ENCODE measurements at regions not wholly inside any gene's neighbourhood (a gene's known extent, or its start where the extent isn't known, plus 50 kb on each side); places are given as distances from the start of the nearest gene placed in this dataset.

DNA sequence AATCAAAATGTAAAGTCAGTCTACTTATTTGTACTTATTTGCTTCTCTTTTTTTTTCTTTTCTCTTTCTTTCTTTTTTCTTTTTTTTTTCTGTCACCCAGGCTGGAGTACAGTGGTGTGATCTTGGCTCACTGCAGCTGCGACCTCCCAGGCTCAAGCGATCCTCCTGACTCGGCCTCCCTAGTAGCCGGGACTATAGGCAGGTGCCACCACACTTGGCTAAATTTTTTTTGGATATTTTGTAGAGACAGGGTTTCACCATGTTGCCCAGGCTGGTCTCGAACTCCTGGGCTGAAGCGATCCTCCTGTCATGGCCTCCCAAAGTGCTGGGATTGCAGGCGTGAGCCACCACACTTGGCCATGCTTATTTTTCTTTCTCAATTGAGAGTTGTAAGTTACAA is 98.8 kb upstream of the ZBTB40 start:
- no peak overlapping the region for H2AK5ac ChIP-seq (ENCODE audit: low read depth, low read length)
- H3K23ac ChIP-seq (ENCODE audit: low read depth, low read length, poor library complexity), result no peak overlapping the region
- H4K8ac ChIP-seq (ENCODE audit: low read depth, low read length), result no peak overlapping the region
- no peak overlapping the region for H3K9ac ChIP-seq (ENCODE audit: low read depth, low read length, poor library complexity)
- H3K79me1 ChIP-seq (ENCODE audit: low read depth, low read length), result no peaks in the 10 kb centered on the region
- H2BK120ac ChIP-seq (ENCODE audit: low read depth, low read length), result no peak overlapping the region
- no peak overlapping the region for H3K4me2 ChIP-seq (ENCODE audit: insufficient read depth, low read length, poor library complexity, severe bottlenecking)
- no peak overlapping the region for H2BK15ac ChIP-seq (ENCODE audit: low read length)
- no peak overlapping the region for H3K4ac ChIP-seq (ENCODE audit: low read length)
- no peak overlapping the region for H2AFZ ChIP-seq (ENCODE audit: low read length)
- H3K27ac ChIP-seq (replicated peaks; ENCODE audit: low read length), result no peak overlapping the region
- peaks cover 0 to 33% (median 16%) of the 10 kb centered on the region in 3 experiments for H3K27me3 ChIP-seq (ENCODE audit: control insufficient read depth in 3 of 3, insufficient read depth in 3 of 3, low read depth in 1 of 3, low read length in 3 of 3)
- no peak overlapping the region for H3K14ac ChIP-seq (ENCODE audit: low read length)
- no peak overlapping the region for H3K4me3 ChIP-seq (ENCODE audit: low read length in 2 of 2)
- H3K18ac ChIP-seq (ENCODE audit: low read length), result no peak overlapping the region
- DNase-seq (ENCODE audit: low spot score), result no peak
- peaks cover 11 to 12% of the 10 kb centered on the region in 2 donors for H3K4me1 ChIP-seq (ENCODE audit: control insufficient read depth in 2 of 2, insufficient read depth in 1 of 2, low read depth in 1 of 2, low read length in 2 of 2)
- no CpG with 5 or more reads among the region's 7 CpGs for WGBS, 2 donors (ENCODE audit: extremely low coverage in 2 of 2, insufficient read length in 2 of 2, insufficient replicate concordance in 1 of 2)
- H3K36me3 ChIP-seq (replicated peaks in 1 of 2; ENCODE audit: control insufficient read depth in 2 of 2, insufficient read depth in 2 of 2, low read length in 2 of 2), result no peaks in the 10 kb centered on the region
- H3K9me3 ChIP-seq (replicated peaks in 1 of 2; ENCODE audit: control insufficient read depth in 2 of 2, insufficient read depth in 1 of 2, low read depth in 1 of 2, low read length in 2 of 2), result peaks cover 0 to 1% of the 10 kb centered on the region in 2 donors
- H4K91ac ChIP-seq (ENCODE audit: low read depth, low read length, poor library complexity), result no peak overlapping the region
- H2BK12ac ChIP-seq (ENCODE audit: low read length), result no peak overlapping the region
- H2BK5ac ChIP-seq (ENCODE audit: low read length), result no peak overlapping the region

GRCh38 chr1:22359427-22359826 is 92.2 kb upstream of the ZBTB40 start:
- Histone ChIP-seq H3K4me2 (ENCODE audit: insufficient read depth, low read length, poor library complexity, severe bottlenecking) (no peak overlapping the region), H3K4me3 (ENCODE audit: low read length in 2 of 2) (no peak overlapping the region), H3K36me3 (replicated peaks in 1 of 2; ENCODE audit: control insufficient read depth in 2 of 2, insufficient read depth in 2 of 2, low read length in 2 of 2) (no peaks in the 10 kb centered on the region), H3K9ac (ENCODE audit: low read depth, low read length, poor library complexity) (no peak overlapping the region), H3K27me3 (ENCODE audit: control insufficient read depth in 3 of 3, insufficient read depth in 3 of 3, low read depth in 1 of 3, low read length in 3 of 3) (peaks cover 0 to 17% (median 2%) of the 10 kb centered on the region in 3 experiments), H2AFZ (ENCODE audit: low read length) (no peak overlapping the region), H4K8ac (ENCODE audit: low read depth, low read length) (no peak overlapping the region), H3K79me1 (ENCODE audit: low read depth, low read length) (no peaks in the 10 kb centered on the region), H2BK120ac (ENCODE audit: low read depth, low read length) (no peak overlapping the region), H3K9me3 (replicated peaks in 1 of 2; ENCODE audit: control insufficient read depth in 2 of 2, insufficient read depth in 1 of 2, low read depth in 1 of 2, low read length in 2 of 2) (no peaks in the 10 kb centered on the region), H4K91ac (ENCODE audit: low read depth, low read length, poor library complexity) (no peak overlapping the region), H3K27ac (replicated peaks; ENCODE audit: low read length) (no peak overlapping the region), H3K14ac (ENCODE audit: low read length) (no peak overlapping the region), H3K4me1 (ENCODE audit: control insufficient read depth in 2 of 2, insufficient read depth in 1 of 2, low read depth in 1 of 2, low read length in 2 of 2) (no peaks in the 10 kb centered on the region), H3K23ac (ENCODE audit: low read depth, low read length, poor library complexity) (no peak overlapping the region), H2BK12ac (ENCODE audit: low read length) (no peak overlapping the region), H3K4ac (ENCODE audit: low read length) (no peak overlapping the region), H2AK5ac (ENCODE audit: low read depth, low read length) (no peak overlapping the region), H2BK5ac (ENCODE audit: low read length) (no peak overlapping the region), H3K18ac (ENCODE audit: low read length) (no peak overlapping the region), H2BK15ac (ENCODE audit: low read length) (no peak overlapping the region)
- no peak for DNase-seq (ENCODE audit: low spot score)
- WGBS, 2 donors (ENCODE audit: extremely low coverage in 2 of 2, insufficient read length in 2 of 2, insufficient replicate concordance in 1 of 2), result no CpG with 5 or more reads among the region's 4 CpGs

DNA sequence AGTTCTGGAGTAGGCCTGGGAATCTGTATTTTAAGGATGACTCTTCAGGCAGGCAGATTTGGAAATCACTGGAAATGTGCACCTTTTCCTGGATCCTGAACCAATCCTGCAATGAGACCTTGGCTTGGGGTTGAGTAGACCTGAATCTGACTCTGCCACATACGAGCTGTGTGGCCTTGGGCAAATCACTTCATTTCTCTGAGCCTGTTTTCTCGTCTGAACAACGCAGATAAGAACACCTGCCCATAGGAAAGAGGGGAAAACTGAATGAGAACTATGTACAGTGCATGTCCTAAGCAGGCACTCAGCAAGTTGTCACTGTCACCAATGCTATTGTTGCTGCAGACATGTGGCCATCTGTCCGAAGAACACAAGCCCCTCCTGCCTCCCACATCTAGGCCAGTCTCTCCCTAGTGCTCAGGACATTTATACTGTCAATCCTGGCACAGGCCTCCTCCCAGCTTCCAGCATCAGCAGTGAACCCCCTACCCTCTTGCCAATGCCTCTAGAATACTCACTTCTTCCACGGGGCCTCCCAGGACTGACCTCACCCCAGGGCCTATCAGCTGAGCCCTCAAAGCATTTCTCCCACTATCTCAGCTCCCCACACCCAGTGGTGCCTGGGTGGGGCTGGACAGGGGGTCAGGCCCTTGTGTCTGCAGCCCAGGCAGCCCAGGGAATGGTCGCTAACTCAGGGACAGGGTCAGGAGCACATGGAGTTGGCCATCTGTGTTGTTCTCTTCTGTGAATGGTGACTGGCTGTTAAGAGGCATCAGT is 88.8 kb upstream of the ZBTB40 start:
- Histone ChIP-seq H2AK5ac (ENCODE audit: low read depth, low read length) (no peak overlapping the region), H3K18ac (ENCODE audit: low read length) (no peak overlapping the region), H3K9me3 (replicated peaks in 1 of 2; ENCODE audit: control insufficient read depth in 2 of 2, insufficient read depth in 1 of 2, low read depth in 1 of 2, low read length in 2 of 2) (no peaks in the 10 kb centered on the region), H3K4ac (ENCODE audit: low read length) (no peak overlapping the region), H2AFZ (ENCODE audit: low read length) (no peak overlapping the region), H3K14ac (ENCODE audit: low read length) (no peak overlapping the region), H3K27me3 (ENCODE audit: control insufficient read depth in 3 of 3, insufficient read depth in 3 of 3, low read depth in 1 of 3, low read length in 3 of 3) (peaks cover 0 to 25% (median 2%) of the 10 kb centered on the region in 3 experiments), H3K79me1 (ENCODE audit: low read depth, low read length) (no peaks in the 10 kb centered on the region), H3K36me3 (replicated peaks in 1 of 2; ENCODE audit: control insufficient read depth in 2 of 2, insufficient read depth in 2 of 2, low read length in 2 of 2) (no peaks in the 10 kb centered on the region), H2BK15ac (ENCODE audit: low read length) (no peak overlapping the region), H2BK120ac (ENCODE audit: low read depth, low read length) (no peak overlapping the region), H4K8ac (ENCODE audit: low read depth, low read length) (no peak overlapping the region), H3K9ac (ENCODE audit: low read depth, low read length, poor library complexity) (no peak overlapping the region), H3K4me2 (ENCODE audit: insufficient read depth, low read length, poor library complexity, severe bottlenecking) (no peak overlapping the region), H2BK12ac (ENCODE audit: low read length) (no peak overlapping the region), H3K4me3 (ENCODE audit: low read length in 2 of 2) (no peak overlapping the region), H3K4me1 (ENCODE audit: control insufficient read depth in 2 of 2, insufficient read depth in 1 of 2, low read depth in 1 of 2, low read length in 2 of 2) (no peaks in the 10 kb centered on the region), H3K27ac (replicated peaks; ENCODE audit: low read length) (no peak overlapping the region), H2BK5ac (ENCODE audit: low read length) (no peak overlapping the region), H3K23ac (ENCODE audit: low read depth, low read length, poor library complexity) (no peak overlapping the region), H4K91ac (ENCODE audit: low read depth, low read length, poor library complexity) (no peak overlapping the region)
- no peak for DNase-seq (ENCODE audit: low spot score)
- WGBS, 2 donors (ENCODE audit: extremely low coverage in 2 of 2, insufficient read length in 2 of 2, insufficient replicate concordance in 1 of 2), result no CpG with 5 or more reads among the region's 6 CpGs

DNA sequence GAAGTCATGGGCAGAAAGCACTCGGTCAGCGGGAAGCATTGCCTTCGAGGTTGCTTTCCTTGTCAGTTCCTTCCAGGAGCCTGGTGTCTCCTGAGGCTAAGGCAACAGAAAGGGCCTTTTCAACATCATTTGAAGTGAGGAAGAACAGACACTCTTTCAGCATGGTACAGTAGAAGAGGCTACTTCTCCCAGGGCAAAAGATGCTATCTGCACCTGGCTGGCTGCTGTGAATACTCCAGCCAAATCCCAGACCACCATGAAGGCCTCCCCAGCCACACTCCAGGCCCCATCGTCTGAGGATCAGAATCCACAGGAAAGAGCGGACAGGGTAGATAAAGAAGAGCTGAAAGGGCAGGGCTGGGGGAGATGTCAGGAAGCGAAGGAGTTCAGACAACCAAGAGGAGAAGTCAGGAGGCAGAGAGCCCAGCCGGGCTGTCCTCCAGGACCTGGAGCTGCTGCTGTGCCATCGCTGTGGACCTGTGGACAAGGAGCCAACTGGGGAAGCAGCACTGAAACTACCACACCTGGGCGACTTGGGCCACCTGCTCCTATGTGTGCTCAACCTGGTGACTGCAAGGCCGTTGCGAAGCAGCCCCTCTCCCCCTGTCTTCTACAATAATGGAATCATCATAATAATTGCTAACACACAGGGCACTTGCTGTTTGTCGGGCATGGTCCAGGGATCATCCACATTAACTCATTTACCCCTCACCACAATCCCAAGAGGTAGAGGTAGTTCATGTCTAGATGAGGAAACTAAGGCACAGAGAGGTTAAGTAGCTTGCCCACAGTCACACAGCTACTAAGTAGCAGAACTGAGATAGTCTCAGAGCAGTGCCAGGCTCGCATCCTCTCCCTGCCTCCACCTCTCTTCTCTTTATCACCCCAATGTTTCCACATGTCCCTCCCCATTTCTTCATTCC is 88.0 kb upstream of the ZBTB40 start:
- H2BK120ac ChIP-seq (ENCODE audit: low read depth, low read length), result no peak overlapping the region
- H4K8ac ChIP-seq (ENCODE audit: low read depth, low read length), result no peak overlapping the region
- peaks cover 0 to 25% (median 2%) of the 10 kb centered on the region in 3 experiments for H3K27me3 ChIP-seq (ENCODE audit: control insufficient read depth in 3 of 3, insufficient read depth in 3 of 3, low read depth in 1 of 3, low read length in 3 of 3)

More for the DNA sequence above, 88.0 kb upstream of the ZBTB40 start:
- no peak overlapping the region for H2BK12ac ChIP-seq (ENCODE audit: low read length)
- DNase-seq (ENCODE audit: low spot score), result no peak
- H3K9me3 ChIP-seq (replicated peaks in 1 of 2; ENCODE audit: control insufficient read depth in 2 of 2, insufficient read depth in 1 of 2, low read depth in 1 of 2, low read length in 2 of 2), result no peaks in the 10 kb centered on the region
- H3K9ac ChIP-seq (ENCODE audit: low read depth, low read length, poor library complexity), result no peak overlapping the region
- H3K27ac ChIP-seq (replicated peaks; ENCODE audit: low read length), result no peak overlapping the region
- no peak overlapping the region for H3K14ac ChIP-seq (ENCODE audit: low read length)
- H4K91ac ChIP-seq (ENCODE audit: low read depth, low read length, poor library complexity), result no peak overlapping the region
- no peak overlapping the region for H2AFZ ChIP-seq (ENCODE audit: low read length)
- H3K79me1 ChIP-seq (ENCODE audit: low read depth, low read length), result no peaks in the 10 kb centered on the region
- H3K4me3 ChIP-seq (ENCODE audit: low read length in 2 of 2), result no peak overlapping the region
- H2BK5ac ChIP-seq (ENCODE audit: low read length), result no peak overlapping the region
- WGBS, 2 donors (ENCODE audit: extremely low coverage in 2 of 2, insufficient read length in 2 of 2, insufficient replicate concordance in 1 of 2), result no CpG with 5 or more reads among the region's 13 CpGs
- H3K36me3 ChIP-seq (replicated peaks in 1 of 2; ENCODE audit: control insufficient read depth in 2 of 2, insufficient read depth in 2 of 2, low read length in 2 of 2), result no peaks in the 10 kb centered on the region
- H2AK5ac ChIP-seq (ENCODE audit: low read depth, low read length), result no peak overlapping the region
- H2BK15ac ChIP-seq (ENCODE audit: low read length), result no peak overlapping the region
- no peak overlapping the region for H3K4ac ChIP-seq (ENCODE audit: low read length)
- no peak overlapping the region for H3K4me2 ChIP-seq (ENCODE audit: insufficient read depth, low read length, poor library complexity, severe bottlenecking)
- no peak overlapping the region for H3K23ac ChIP-seq (ENCODE audit: low read depth, low read length, poor library complexity)
- H3K4me1 ChIP-seq (ENCODE audit: control insufficient read depth in 2 of 2, insufficient read depth in 1 of 2, low read depth in 1 of 2, low read length in 2 of 2), result no peaks in the 10 kb centered on the region
- no peak overlapping the region for H3K18ac ChIP-seq (ENCODE audit: low read length)
